ENCODE measurements at regions not wholly inside any gene's neighbourhood (a gene's known extent, or its start where the extent isn't known, plus 50 kb on each side); places are given as distances from the start of the nearest gene placed in this dataset.

DNA sequence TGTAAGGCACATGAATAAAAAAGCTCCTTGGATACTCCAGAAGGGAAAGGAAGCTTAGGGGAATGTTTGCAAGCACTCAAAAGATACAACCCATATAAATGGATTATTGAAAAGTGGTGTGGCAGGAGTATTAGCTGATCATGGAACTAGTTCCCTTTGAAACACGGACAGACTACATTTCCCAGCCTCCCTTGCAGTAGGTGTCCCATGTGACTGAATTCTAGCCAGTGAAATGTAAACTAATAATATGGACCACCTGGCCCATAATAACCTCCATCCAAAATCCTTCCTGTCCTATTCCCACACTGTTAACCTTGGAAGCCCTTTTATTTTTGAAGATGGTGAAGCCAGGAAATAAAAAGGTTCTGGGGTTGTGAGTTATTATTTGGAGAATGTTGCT is 242.3 kb downstream of the SUDS3 start:
- no peaks in the 10 kb centered on the region for H3K36me3 ChIP-seq (replicated peaks in 1 of 2; ENCODE audit: control extremely low read depth in 1 of 2, control insufficient read depth in 1 of 2, extremely low read depth in 1 of 2, insufficient read depth in 2 of 2, low read length in 1 of 2)
- Mint-ChIP-seq H3K4me1 (no peaks in the 10 kb centered on the region), H3K4me3 (no peak overlapping the region), H3K9me3 (ENCODE audit: insufficient read depth) (peaks cover 2% of the 10 kb centered on the region), H3K27me3 (peaks cover 3% of the 10 kb centered on the region), H3K27ac (no peak overlapping the region)
- intact Hi-C loops (cut with micrococcal nuclease), result no loop called here
- no peak overlapping the region for H3K4me3 ChIP-seq (ENCODE audit: control extremely low read depth in 1 of 5, extremely low read depth in 1 of 5, insufficient read depth in 1 of 5, low read depth in 2 of 5, low read length in 4 of 5)
- no peak for TF ChIP-seq EZH2 (IDR thresholded peaks at IDR 0.05; ENCODE audit: borderline replicate concordance, insufficient read depth, low read depth, low read length, poor library complexity, severe bottlenecking)
- TF ChIP-seq, protein P1, sequence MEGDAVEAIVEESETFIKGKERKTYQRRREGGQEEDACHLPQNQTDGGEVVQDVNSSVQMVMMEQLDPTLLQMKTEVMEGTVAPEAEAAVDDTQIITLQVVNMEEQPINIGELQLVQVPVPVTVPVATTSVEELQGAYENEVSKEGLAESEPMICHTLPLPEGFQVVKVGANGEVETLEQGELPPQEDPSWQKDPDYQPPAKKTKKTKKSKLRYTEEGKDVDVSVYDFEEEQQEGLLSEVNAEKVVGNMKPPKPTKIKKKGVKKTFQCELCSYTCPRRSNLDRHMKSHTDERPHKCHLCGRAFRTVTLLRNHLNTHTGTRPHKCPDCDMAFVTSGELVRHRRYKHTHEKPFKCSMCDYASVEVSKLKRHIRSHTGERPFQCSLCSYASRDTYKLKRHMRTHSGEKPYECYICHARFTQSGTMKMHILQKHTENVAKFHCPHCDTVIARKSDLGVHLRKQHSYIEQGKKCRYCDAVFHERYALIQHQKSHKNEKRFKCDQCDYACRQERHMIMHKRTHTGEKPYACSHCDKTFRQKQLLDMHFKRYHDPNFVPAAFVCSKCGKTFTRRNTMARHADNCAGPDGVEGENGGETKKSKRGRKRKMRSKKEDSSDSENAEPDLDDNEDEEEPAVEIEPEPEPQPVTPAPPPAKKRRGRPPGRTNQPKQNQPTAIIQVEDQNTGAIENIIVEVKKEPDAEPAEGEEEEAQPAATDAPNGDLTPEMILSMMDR (IDR thresholded peaks at IDR 0.05), result no peak
- no CpG with 5 or more reads among the region's 1 CpG for WGBS (ENCODE audit: insufficient coverage)
- no peak for DNase-seq
- H3K4me1 ChIP-seq (ENCODE audit: control insufficient read depth in 2 of 2, insufficient read depth in 2 of 2, low read length in 2 of 2), result no peaks in the 10 kb centered on the region
- ChIA-PET POLR2A (no interaction called here), CTCF (no interaction called here)
- peaks cover 0 to 6% (median 0%) of the 10 kb centered on the region in 3 donors for H3K9me3 ChIP-seq (ENCODE audit: control extremely low read depth in 1 of 3, control insufficient read depth in 2 of 3, insufficient read depth in 1 of 3, low read length in 2 of 3)
- no peak overlapping the region for H3K4me2 ChIP-seq (replicated peaks; ENCODE audit: low read depth, low read length, poor library complexity, severe bottlenecking)
- H3K79me2 ChIP-seq (ENCODE audit: control insufficient read depth, insufficient read depth, low read length), result no peaks in the 10 kb centered on the region
- H4K20me1 ChIP-seq (ENCODE audit: control insufficient read depth, insufficient read depth, low read length, poor library complexity, severe bottlenecking), result no peaks in the 10 kb centered on the region
- H3K27me3 ChIP-seq (replicated peaks in 1 of 4; ENCODE audit: control extremely low read depth in 1 of 4, control insufficient read depth in 3 of 4, insufficient read depth in 4 of 4, low read length in 3 of 4), result no peaks in the 10 kb centered on the region
- H2AFZ ChIP-seq (ENCODE audit: insufficient read depth, low read depth, low read length, poor library complexity, severe bottlenecking), result no peak overlapping the region
- ATAC-seq (ENCODE audit: low read depth), result no peak
- H3K9ac ChIP-seq (ENCODE audit: low read length), result no peak overlapping the region
- no peak overlapping the region for H3K27ac ChIP-seq (ENCODE audit: low read length in 2 of 2)

DNA sequence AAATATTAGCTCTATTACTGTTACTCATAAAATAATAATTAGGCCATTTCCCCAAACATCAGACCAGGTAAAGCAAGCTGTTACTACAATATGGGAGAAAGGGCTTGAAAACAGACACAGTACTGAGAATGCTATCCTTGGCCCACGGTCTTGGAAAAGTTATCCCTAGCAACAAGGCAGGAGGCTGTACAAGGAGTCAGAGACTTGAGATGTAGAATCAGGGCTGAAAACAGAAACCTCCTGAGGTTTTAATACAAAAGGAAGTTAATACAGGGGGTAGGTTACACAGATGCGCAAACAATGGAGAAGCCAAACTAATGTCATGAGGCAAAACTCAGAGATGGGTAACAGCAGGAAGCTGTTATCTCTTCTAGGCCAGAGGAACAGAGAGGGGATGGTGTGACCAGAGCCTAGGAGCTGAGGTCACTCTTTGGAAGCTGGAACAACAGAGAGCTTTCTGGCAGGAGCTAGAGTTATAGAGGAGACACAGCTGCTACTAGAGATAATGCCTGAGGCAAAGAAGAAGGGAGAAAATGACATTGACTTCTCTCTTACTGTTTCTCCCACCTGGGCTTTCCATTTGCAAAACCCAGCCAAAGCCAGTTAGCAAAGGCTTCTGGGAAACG is 248.8 kb downstream of the SUDS3 start:
- Mint-ChIP-seq H3K4me1 (no peaks in the 10 kb centered on the region), H3K9me3 (ENCODE audit: insufficient read depth) (peaks cover 2% of the 10 kb centered on the region), H3K4me3 (no peak overlapping the region), H3K27ac (no peak overlapping the region), H3K27me3 (no peaks in the 10 kb centered on the region)
- ATAC-seq (ENCODE audit: low read depth) (no peak), DNase-seq (no peak)
- TF ChIP-seq, protein P1 (IDR thresholded peaks at IDR 0.05), result no peak
- TF ChIP-seq EZH2 (IDR thresholded peaks at IDR 0.05; ENCODE audit: borderline replicate concordance, insufficient read depth, low read depth, low read length, poor library complexity, severe bottlenecking), result no peak
- intact Hi-C loops (cut with micrococcal nuclease), result no loop called here
- no peak overlapping the region for H3K4me2 ChIP-seq (replicated peaks; ENCODE audit: low read depth, low read length, poor library complexity, severe bottlenecking)
- H4K20me1 ChIP-seq (ENCODE audit: control insufficient read depth, insufficient read depth, low read length, poor library complexity, severe bottlenecking), result no peaks in the 10 kb centered on the region
- CTCF ChIA-PET, result no interaction called here
- H3K4me1 ChIP-seq (ENCODE audit: control insufficient read depth in 2 of 2, insufficient read depth in 2 of 2, low read length in 2 of 2), result no peaks in the 10 kb centered on the region
- no peaks in the 10 kb centered on the region for H3K79me2 ChIP-seq (ENCODE audit: control insufficient read depth, insufficient read depth, low read length)
- no peak overlapping the region for H2AFZ ChIP-seq (ENCODE audit: insufficient read depth, low read depth, low read length, poor library complexity, severe bottlenecking)
- no peaks in the 10 kb centered on the region for H3K36me3 ChIP-seq (replicated peaks in 1 of 2; ENCODE audit: control extremely low read depth in 1 of 2, control insufficient read depth in 1 of 2, extremely low read depth in 1 of 2, insufficient read depth in 2 of 2, low read length in 1 of 2)
- peaks cover 0 to 5% (median 0%) of the 10 kb centered on the region in 3 donors for H3K9me3 ChIP-seq (ENCODE audit: control extremely low read depth in 1 of 3, control insufficient read depth in 2 of 3, insufficient read depth in 1 of 3, low read length in 2 of 3)
- no peak overlapping the region for H3K27ac ChIP-seq (ENCODE audit: low read length in 2 of 2)
- POLR2A ChIA-PET, result no interaction called here
- no peak overlapping the region for H3K4me3 ChIP-seq (ENCODE audit: control extremely low read depth in 1 of 5, extremely low read depth in 1 of 5, insufficient read depth in 1 of 5, low read depth in 2 of 5, low read length in 4 of 5)
- 81% methylated on average over 2 of the region's 3 CpGs for WGBS (ENCODE audit: insufficient coverage)
- no peaks in the 10 kb centered on the region for H3K27me3 ChIP-seq (replicated peaks in 1 of 4; ENCODE audit: control extremely low read depth in 1 of 4, control insufficient read depth in 3 of 4, insufficient read depth in 4 of 4, low read length in 3 of 4)
- no peak overlapping the region for H3K9ac ChIP-seq (ENCODE audit: low read length)
